ENCODE measurements at regions not wholly inside any gene's neighbourhood (a gene's known extent, or its start where the extent isn't known, plus 50 kb on each side); places are given as distances from the start of the nearest gene placed in this dataset.
"Not testable (repeated sequence)": the region's sequence is repeated elsewhere in the genome, so short reads cannot be mapped to it uniquely, and the experiment has no call there.

DNA sequence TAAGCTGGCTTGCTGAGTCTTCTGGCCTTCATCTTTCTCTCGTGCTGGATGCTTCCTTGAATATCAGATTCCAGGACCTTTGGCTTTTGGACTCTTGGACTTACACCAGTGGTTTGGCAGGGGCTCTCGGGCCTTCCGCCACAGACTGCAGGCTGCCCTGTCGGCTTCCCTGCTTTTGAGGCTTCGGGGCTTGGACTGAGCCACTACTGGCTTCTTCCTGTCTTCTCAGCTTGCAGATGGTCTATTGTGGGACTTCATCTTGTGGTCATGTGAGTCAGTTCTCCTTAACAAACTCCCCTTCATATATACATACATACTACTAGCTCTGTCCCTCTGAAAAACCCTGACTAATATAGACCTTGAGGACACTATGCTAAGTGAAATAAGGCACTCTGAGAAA, 78.3 kb upstream of the SSBP2 start:
- no peak overlapping the region for H3K4me3 ChIP-seq (ENCODE audit: low read depth, low read length)
- H2AFZ ChIP-seq, result no peak overlapping the region
- peaks cover 11% of the 10 kb centered on the region for H3K4me1 ChIP-seq
- no peaks in the 10 kb centered on the region for H3K36me3 ChIP-seq (ENCODE audit: control insufficient read depth, insufficient read depth, low read length)
- H3K79me2 ChIP-seq, result no peaks in the 10 kb centered on the region
- no peaks in the 10 kb centered on the region for H3K9me3 ChIP-seq (ENCODE audit: control insufficient read depth, low read length)
- no peak overlapping the region for H3K27ac ChIP-seq
- H3K4me2 ChIP-seq (ENCODE audit: low read length), result no peak overlapping the region
- TF ChIP-seq, protein P1, sequence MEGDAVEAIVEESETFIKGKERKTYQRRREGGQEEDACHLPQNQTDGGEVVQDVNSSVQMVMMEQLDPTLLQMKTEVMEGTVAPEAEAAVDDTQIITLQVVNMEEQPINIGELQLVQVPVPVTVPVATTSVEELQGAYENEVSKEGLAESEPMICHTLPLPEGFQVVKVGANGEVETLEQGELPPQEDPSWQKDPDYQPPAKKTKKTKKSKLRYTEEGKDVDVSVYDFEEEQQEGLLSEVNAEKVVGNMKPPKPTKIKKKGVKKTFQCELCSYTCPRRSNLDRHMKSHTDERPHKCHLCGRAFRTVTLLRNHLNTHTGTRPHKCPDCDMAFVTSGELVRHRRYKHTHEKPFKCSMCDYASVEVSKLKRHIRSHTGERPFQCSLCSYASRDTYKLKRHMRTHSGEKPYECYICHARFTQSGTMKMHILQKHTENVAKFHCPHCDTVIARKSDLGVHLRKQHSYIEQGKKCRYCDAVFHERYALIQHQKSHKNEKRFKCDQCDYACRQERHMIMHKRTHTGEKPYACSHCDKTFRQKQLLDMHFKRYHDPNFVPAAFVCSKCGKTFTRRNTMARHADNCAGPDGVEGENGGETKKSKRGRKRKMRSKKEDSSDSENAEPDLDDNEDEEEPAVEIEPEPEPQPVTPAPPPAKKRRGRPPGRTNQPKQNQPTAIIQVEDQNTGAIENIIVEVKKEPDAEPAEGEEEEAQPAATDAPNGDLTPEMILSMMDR (IDR thresholded peaks at IDR 0.05), result no peak
- no peak overlapping the region for H3K9ac ChIP-seq
- H3K27me3 ChIP-seq (ENCODE audit: control insufficient read depth, insufficient read depth, low read length), result no peaks in the 10 kb centered on the region

DNA sequence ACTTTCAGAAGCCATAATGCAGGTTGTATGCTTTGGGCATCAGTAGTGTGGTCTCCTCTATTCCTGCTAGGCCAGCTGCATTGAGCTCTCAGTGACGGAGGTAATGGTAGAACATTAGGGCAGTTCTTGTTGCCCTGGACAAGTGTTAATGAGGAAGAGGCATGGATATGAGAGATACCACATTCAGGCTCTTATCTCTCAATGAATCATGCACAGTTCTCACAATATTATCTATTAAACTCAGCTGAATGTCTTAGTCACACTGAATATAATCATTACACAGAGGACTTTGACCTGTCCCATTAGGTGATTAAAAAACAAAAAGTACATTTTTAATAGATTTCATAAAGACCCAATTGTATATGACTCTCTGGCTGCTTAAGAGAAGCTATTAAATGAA, 76.6 kb upstream of the SSBP2 start:
- no peak overlapping the region for H3K9ac ChIP-seq

DNA sequence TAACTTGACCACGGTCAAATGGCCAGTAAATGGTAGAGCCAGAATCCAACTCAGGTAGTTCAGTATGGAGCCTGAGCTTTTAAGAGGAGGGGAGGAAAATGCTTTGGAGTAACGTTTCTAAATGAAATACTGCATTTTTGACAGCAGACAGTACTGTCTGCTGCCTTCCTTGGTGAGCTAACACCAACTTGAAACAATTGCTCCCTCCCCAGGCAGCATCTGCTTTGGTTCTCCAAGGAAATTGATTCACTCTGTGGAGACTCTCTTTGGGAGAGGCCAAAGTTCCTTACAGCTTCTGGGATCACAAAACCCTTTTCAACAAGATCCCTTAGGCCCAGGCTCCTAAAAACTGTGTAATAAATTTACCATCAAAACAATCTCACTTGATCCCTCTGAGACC, 75.2 kb upstream of the SSBP2 start:
- Histone ChIP-seq H3K4me1 (peaks cover 11% of the 10 kb centered on the region), H3K4me2 (ENCODE audit: low read length) (no peak overlapping the region), H2AFZ (peak overlapping the region; percentile 59), H3K79me2 (no peaks in the 10 kb centered on the region), H3K36me3 (ENCODE audit: control insufficient read depth, insufficient read depth, low read length) (no peaks in the 10 kb centered on the region), H3K27me3 (ENCODE audit: control insufficient read depth, insufficient read depth, low read length) (no peaks in the 10 kb centered on the region), H3K9ac (no peak overlapping the region), H3K9me3 (ENCODE audit: control insufficient read depth, low read length) (no peaks in the 10 kb centered on the region), H3K4me3 (ENCODE audit: low read depth, low read length) (no peak overlapping the region), H3K27ac (no peak overlapping the region)
- TF ChIP-seq, protein P1 (IDR thresholded peaks at IDR 0.05), result no peak

More for the DNA sequence above, 76.6 kb upstream of the SSBP2 start:
- TF ChIP-seq, protein P1 (IDR thresholded peaks at IDR 0.05), result no peak
- Histone ChIP-seq H3K9me3 (ENCODE audit: control insufficient read depth, low read length) (no peaks in the 10 kb centered on the region), H3K36me3 (ENCODE audit: control insufficient read depth, insufficient read depth, low read length) (no peaks in the 10 kb centered on the region), H3K27ac (no peak overlapping the region), H3K4me1 (peaks cover 11% of the 10 kb centered on the region), H2AFZ (no peak overlapping the region), H3K4me3 (ENCODE audit: low read depth, low read length) (no peak overlapping the region), H3K27me3 (ENCODE audit: control insufficient read depth, insufficient read depth, low read length) (no peaks in the 10 kb centered on the region), H3K79me2 (no peaks in the 10 kb centered on the region), H3K4me2 (ENCODE audit: low read length) (no peak overlapping the region)

DNA sequence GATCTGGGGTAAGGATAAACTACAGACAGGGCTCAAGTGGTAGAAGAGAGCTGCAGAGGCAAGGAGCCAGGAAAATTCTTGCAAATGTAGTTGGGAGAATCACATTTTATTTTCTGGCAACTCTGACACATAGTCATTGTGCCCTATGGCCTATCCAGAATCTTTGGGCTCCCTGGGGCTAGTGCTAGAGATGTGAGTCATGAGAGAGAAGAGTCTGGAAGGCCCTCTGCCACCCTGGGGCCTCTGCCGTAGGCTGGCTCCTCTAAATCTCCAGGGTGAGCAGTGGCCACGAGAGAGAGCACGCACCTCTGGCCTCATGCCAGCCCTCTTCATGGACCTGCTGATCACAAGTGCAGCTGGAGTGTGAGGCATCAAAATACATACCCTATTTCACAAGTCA, 74.3 kb upstream of the SSBP2 start:
- no peak overlapping the region for H3K9ac ChIP-seq
- no peaks in the 10 kb centered on the region for H3K36me3 ChIP-seq (ENCODE audit: control insufficient read depth, insufficient read depth, low read length)
- H3K79me2 ChIP-seq, result no peaks in the 10 kb centered on the region
- peaks cover 17% of the 10 kb centered on the region for H3K4me1 ChIP-seq
- H3K27ac ChIP-seq, result peak overlapping the region; percentile 61
- TF ChIP-seq, protein P1 (IDR thresholded peaks at IDR 0.05), result no peak
- H3K4me3 ChIP-seq (ENCODE audit: low read depth, low read length), result no peak overlapping the region
- no peak overlapping the region for H3K4me2 ChIP-seq (ENCODE audit: low read length)
- no peaks in the 10 kb centered on the region for H3K27me3 ChIP-seq (ENCODE audit: control insufficient read depth, insufficient read depth, low read length)
- no peaks in the 10 kb centered on the region for H3K9me3 ChIP-seq (ENCODE audit: control insufficient read depth, low read length)
- peak overlapping the region; percentile 91 for H2AFZ ChIP-seq

DNA sequence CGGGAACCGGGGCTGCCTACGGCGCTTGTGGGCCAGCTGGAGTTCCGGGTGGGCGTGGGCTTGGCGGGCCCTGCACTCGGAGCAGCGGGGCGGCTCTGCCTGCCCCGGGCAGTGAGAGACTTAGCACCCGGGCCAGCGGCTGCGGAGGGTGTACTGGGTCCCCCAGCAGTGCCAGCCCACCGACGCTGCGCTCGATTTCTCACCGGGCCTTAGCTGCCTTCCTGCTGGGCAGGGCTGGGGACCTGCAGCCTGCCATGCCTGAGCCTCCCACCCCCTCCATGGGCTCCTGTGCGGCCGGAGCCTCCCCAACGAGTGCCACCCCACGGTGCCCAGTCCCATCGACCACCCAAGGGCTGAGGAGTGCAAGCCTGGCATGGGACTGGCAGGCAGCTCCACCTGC, 72.8 kb upstream of the SSBP2 start:
- peaks cover 32% of the 10 kb centered on the region for H3K4me1 ChIP-seq
- H3K27me3 ChIP-seq (ENCODE audit: control insufficient read depth, insufficient read depth, low read length); H3K9ac ChIP-seq; H2AFZ ChIP-seq; H3K27ac ChIP-seq; H3K36me3 ChIP-seq (ENCODE audit: control insufficient read depth, insufficient read depth, low read length); H3K79me2 ChIP-seq; H3K4me3 ChIP-seq (ENCODE audit: low read depth, low read length); H3K4me2 ChIP-seq (ENCODE audit: low read length); H3K9me3 ChIP-seq (ENCODE audit: control insufficient read depth, low read length): not testable (repeated sequence)

Measured in parathyroid adenoma (tissue), 2 donors.